GM19238 (cell line): ENCODE measurements at regions not wholly inside any gene's neighbourhood (a gene's known extent, or its start where the extent isn't known, plus 50 kb on each side); places are given as distances from the start of the nearest gene placed in this dataset.
"Not testable (repeated sequence)": the region's sequence is repeated elsewhere in the genome, so short reads cannot be mapped to it uniquely, and the experiment has no call there.

Experiments
- DNase-seq: peaks from one replicate; pipeline ENCODE4 v3.0.0; 2011; ENCODE audit warnings: low spot score; ENCODE audit not compliant: insufficient read length

GRCh38 chr2:172253190-172254052, 150.7 kb upstream of the DLX2 start:
- DNase-seq = no peak

DNA sequence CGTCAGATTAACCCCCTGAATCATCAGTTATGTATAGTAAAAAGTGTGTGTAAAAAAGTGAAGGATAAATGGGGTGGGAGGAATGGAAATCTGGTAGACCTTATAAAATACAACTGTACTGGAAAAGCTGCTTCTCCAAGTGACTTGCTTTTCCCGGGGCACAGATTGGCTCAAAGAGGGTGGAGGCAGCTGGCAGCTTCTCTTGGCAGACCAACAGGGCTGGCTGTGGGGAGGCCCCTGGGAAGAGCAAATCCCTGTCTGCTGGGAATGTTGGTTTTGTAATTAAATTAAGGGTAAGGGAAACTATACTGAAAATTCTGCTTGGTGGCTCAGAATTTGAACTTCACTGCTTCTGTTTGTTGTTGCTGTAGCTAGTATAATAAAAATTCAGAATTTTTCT, 154.2 kb upstream of the DLX2 start:
- DNase-seq = no peak

- no peak for DNase-seq
These were observed 157.1 kb upstream of the DLX2 start for GRCh38 chr2:172259827-172260226.

- DNase-seq = no peak
These were observed 157.6 kb upstream of the DLX2 start for GRCh38 chr2:172260336-172260735.

DNA sequence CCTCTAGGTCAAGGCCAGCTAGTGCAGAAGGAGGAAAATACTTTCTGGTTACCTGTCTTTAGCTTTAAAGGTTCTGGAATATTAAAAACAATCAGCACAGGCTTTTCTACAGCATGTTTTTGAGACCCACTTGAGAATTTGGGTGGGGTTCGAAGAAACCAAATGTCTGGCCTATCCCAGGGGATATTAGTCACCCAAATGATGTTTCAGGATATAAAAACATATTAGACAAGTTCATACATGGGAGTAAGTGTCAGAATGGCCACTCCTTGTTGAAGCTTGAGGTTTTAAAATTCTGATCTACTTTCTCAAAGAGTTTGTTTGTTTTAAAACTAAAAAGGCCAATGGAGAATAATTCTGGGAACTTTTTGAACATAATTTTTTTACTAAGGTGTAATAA, 158.6 kb upstream of the DLX2 start:
- no peak for DNase-seq

DNA sequence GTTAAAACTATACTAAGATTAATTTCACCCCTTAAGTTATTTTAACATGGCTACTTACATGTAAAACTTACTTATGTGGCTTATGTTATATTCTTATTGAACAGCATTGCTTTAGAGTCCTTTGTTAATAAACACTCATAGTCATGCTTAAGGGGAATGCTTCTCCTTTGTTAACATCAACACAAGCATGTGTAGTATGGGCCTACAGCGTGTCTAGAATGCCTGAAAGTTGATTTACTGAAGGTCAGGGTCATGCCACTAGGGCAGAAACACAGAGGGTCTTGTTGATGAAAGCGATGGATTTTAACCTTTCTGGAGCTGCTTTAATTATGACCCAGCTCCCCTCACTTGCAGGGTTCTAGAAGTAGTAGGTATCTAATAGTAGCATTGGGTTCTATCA, 159.8 kb upstream of the DLX2 start:
- DNase-seq = no peak

DNA sequence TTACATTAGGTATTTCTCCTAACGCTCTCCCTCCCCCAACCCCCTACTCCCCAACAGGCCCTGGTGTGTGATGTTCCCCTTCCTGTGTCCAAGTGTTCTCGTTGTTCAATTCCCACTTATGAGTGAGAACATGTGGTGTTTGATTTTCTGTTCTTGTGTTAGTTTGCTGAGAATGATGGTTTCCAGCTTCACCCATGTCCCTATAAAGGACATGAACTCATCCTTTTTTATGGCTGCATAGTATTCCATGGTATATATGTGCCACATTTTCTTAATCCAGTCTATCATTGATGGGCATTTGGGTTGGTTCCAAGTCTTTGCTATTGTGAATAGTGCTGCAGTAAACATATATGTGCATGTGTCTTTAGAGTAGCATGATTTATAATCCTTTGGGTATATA, 162.1 kb upstream of the DLX2 start:
- DNase-seq = not testable (repeated sequence)

DNA sequence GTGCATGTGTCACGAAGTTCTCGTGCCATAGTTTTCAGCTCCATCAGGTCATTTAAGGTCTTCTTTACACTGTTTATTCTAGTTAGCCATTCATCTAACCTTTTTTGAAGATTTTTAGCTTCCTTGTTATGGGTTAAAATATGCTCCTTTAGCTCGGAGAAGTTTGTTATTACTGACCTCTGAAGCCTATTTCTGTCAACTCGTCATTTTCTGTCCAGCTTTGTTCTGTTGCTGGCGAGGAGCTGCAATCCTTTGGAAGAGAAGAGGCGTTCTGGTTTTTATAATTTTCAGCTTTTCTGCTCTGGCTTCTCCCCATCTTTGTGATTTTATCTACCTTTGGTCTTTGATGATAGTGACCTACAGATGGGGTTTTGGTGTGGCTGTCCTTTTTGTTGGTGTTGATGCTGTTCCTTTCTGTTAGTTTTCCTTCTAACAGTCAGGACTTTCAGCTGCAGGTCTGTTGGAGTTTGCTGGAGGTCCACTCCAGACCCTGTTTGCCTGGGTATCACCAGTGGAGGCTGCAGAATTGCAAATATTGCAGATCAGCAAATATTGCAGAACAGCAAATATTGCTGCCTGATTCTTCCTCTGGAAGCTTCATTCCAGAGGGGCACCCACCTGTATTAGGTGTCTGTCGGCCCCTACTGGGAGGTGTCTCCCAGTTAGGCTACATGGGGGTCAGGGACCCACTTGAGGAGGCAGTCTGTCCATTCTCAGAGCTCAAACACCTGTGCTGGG, 157.7 kb upstream of the ITGA6 start:
- not testable (repeated sequence) for DNase-seq

DNA sequence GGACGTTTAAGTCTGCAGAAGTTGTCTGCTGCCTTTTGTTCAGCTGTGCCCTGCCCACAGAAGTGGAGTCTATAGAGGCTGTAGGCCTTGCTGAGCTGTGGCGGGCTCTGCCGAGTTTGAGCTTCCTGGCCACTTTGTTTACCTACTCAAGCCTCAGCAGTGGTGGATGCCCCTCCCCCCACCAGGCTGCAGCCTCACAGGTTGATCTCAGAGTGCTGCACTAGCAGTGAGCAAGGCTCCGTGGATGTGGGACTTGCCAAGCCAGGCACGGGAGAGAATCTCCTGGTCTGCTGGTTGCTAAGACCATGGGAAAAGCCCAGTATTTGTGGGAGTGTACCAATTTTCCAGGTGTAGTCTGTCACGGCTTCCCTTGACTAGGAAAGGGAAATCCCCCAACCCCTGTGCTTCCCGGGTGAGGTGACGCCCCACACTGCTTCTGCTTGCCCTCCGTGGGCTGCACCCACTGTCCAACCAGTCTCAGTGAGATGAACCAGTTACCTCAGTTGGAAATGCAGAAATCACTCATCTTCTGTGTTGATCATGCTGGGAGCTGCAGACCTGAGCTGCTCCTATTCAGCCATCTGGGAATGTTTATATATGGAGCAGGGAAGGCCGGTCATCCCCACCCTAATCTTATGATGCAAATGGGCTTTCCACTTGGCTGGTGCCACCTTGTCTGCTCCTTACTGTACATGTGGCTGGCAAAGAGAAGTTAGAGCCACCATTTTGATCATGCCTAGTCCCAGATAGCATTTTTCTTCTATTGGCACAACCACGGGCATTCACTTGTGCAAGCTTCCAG, 156.9 kb upstream of the ITGA6 start:
- no peak for DNase-seq

DNA sequence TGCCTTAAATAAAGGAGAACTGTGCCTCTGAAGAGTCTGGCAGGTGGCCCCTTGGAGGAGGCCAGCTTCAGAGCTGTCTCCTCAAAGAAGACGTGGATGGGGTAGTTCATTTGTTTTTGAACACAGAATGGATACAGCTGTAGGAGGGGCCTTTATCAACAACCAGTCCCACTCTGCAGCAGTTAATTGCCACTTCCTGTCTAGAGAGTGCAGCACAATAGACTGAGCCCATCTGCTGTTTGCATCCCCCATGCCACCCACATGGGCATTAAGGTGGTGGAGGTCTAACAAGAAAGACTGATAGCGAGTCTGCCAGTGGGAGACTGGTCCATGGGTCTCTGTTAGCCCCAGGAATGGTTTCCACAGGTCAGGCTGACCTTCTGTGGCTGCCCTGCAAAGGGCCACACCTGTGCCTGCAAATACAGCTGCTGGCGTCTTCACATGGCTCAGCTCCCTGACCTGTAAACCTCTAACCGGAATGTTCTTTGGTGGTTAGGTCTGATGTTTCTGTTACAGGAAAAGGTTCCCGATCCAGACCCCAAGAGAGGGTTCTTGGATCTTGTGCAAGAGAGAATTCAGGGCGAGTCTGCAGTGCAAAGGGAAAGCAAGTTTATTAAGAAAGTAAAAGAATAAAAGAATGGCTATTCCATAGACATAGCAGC, 153.3 kb upstream of the ITGA6 start:
- DNase-seq = no peak

- no peak for DNase-seq
These were observed 152.1 kb upstream of the ITGA6 start for GRCh38 chr2:172275239-172275638.

DNA sequence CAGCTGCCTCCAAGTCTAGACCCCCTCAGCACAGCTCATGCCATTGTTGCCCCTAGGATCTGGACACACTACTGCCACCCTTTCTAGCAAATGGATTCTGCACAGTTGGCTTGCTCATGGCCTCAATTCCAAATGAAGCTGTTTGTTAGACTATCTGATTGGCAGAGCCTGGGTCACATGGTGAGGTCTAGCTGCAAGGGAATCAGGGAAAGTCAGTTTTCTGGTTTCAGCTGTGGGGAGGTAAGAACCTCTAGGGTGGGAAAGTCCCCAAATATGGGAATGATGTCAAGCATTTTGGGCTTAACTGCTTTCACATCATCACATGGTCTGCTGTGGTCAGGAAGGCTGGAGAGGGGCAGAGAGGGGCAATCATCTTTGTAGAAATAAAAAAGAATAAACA, 150.4 kb upstream of the ITGA6 start:
- DNase-seq = no peak

GRCh38 chr2:172278667-172279066, 148.7 kb upstream of the ITGA6 start:
- no peak for DNase-seq

DNA sequence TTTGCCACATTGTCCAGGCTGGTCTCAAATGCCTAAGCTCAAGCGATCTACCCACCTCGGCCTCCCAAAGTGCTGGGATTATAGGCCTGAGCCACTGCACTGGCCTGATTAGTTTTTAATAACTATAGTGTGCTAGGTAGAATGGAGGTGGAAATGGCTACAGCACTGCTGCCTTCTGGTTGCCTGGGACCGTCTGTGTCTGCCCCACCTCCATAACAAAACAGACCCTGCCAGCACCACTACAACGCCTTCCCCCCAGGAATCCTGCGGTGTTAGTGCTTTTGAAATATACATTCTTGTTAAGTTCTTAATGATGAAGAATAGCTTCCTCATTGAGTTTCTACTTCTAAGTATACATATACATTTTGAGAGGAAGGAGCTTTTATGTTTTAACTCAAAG, 148.2 kb upstream of the ITGA6 start:
- DNase-seq = no peak

- DNase-seq = no peak
These were observed 147.6 kb upstream of the ITGA6 start for GRCh38 chr2:172279813-172280212.

- DNase-seq = no peak
These were observed 146.6 kb upstream of the ITGA6 start for GRCh38 chr2:172280571-172281361.

- DNase-seq = no peak
These were observed 145.5 kb upstream of the ITGA6 start for GRCh38 chr2:172281648-172282570.

DNA sequence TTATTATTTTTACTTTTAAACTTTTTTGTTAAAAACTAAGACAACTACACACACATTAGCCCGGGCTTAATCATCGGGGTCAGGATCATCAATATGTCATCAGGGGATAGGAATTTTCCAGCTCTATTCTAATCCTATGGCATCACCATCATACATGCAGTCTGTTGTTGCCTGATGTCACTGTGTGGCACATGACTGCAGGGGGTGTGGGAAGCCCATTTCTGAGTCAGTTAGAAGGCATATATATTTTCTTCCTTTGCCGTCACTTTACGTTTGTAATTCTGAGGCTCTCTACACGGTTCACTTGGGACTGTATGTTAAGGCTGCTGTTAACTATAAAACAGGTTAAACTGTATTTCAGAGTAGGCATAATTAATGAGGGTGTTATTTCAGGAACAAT, 144.4 kb upstream of the ITGA6 start:
- DNase-seq = no peak

GRCh38 chr2:172283476-172283875, 143.9 kb upstream of the ITGA6 start:
- no peak for DNase-seq

GRCh38 chr2:172284209-172284608, 143.2 kb upstream of the ITGA6 start:
- DNase-seq = no peak
